ENCODE measurements at regions not wholly inside any gene's neighbourhood (a gene's known extent, or its start where the extent isn't known, plus 50 kb on each side); places are given as distances from the start of the nearest gene placed in this dataset.

DNA sequence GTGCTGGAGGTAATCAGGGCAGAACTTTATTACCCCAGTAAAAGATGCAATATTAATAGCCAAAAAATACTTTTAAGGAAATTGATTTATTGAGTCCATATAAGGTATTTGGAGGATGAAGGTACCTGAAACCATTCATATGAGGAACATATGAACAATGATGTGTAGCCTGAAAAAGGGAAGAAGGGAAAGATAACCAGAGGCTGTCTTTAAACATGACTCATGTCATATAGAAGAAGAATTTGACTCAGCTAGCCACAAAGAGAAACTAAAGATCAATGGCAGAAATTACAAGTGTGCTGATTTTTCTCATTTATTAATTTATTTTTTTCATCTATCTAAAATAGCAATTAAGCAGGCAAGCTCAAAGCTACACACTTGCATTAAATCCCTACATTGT, 136.2 kb upstream of the DUSP10 start (continued):
- TF ChIP-seq, protein P1, sequence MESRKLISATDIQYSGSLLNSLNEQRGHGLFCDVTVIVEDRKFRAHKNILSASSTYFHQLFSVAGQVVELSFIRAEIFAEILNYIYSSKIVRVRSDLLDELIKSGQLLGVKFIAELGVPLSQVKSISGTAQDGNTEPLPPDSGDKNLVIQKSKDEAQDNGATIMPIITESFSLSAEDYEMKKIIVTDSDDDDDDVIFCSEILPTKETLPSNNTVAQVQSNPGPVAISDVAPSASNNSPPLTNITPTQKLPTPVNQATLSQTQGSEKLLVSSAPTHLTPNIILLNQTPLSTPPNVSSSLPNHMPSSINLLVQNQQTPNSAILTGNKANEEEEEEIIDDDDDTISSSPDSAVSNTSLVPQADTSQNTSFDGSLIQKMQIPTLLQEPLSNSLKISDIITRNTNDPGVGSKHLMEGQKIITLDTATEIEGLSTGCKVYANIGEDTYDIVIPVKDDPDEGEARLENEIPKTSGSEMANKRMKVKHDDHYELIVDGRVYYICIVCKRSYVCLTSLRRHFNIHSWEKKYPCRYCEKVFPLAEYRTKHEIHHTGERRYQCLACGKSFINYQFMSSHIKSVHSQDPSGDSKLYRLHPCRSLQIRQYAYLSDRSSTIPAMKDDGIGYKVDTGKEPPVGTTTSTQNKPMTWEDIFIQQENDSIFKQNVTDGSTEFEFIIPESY (IDR thresholded peaks at IDR 0.05; ENCODE audit: extremely low read depth, insufficient replicate concordance, low read length) = no peak
- TF ChIP-seq, protein P2, sequence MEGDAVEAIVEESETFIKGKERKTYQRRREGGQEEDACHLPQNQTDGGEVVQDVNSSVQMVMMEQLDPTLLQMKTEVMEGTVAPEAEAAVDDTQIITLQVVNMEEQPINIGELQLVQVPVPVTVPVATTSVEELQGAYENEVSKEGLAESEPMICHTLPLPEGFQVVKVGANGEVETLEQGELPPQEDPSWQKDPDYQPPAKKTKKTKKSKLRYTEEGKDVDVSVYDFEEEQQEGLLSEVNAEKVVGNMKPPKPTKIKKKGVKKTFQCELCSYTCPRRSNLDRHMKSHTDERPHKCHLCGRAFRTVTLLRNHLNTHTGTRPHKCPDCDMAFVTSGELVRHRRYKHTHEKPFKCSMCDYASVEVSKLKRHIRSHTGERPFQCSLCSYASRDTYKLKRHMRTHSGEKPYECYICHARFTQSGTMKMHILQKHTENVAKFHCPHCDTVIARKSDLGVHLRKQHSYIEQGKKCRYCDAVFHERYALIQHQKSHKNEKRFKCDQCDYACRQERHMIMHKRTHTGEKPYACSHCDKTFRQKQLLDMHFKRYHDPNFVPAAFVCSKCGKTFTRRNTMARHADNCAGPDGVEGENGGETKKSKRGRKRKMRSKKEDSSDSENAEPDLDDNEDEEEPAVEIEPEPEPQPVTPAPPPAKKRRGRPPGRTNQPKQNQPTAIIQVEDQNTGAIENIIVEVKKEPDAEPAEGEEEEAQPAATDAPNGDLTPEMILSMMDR (IDR thresholded peaks at IDR 0.05 in 2 of 3, conservative IDR thresholded peaks at IDR 0.05 in 1 of 3; ENCODE audit: borderline replicate concordance in 1 of 3, insufficient read depth in 1 of 3, low read depth in 2 of 3, low read length in 2 of 3) = no peak
- TF ChIP-seq SIN3A (IDR thresholded peaks at IDR 0.05; ENCODE audit: low read depth) (no peak), CBX3 (IDR thresholded peaks at IDR 0.05; ENCODE audit: low read depth) (no peak)

DNA sequence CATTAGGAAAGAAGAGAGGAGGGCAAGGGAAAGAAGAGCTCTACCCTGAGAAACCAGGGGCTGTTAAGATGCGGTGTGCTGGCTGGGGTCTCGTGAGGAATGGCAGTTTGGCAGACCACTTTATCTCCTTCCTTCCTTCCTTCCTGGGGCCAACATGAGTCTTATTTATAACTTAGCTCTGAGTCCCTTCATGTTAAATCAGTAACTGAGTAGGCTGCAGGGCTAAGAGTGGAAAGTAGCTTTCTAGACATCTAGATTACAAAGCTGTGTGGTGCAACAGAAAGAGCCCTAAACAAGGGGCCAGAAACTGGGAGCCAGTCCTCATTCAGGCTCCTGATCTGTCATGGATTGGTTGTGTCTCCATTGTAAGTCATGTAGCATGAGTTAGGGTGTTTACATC, 135.4 kb upstream of the DUSP10 start:
- no peaks in the 10 kb centered on the region for H3K27me3 ChIP-seq (ENCODE audit: insufficient read depth, low read length)
- ChIA-PET CTCF (no interaction called here), POLR2A (no interaction called here), RAD21 (ENCODE audit: low non-redundant PET in 1 of 2, low total read pairs in 2 of 2, uncharacterized antibody in 2 of 2, unreplicated experiment in 2 of 2) (no interaction called here)
- intact Hi-C loops (cut with micrococcal nuclease) = no loop called here
- H3K79me2 ChIP-seq (ENCODE audit: insufficient read depth, low read length) = no peaks in the 10 kb centered on the region
- no peak overlapping the region for H2AFZ ChIP-seq (ENCODE audit: low read depth, low read length, poor library complexity, severe bottlenecking)
- H4K20me1 ChIP-seq (ENCODE audit: insufficient read depth) = no peaks in the 10 kb centered on the region
- H3K4me1 ChIP-seq (ENCODE audit: control insufficient read depth in 1 of 2, insufficient read depth in 2 of 2, low read length in 2 of 2) = no peaks in the 10 kb centered on the region
- ATAC-seq (no peak), DNase-seq (ENCODE audit: low read depth, low spot score) (no peak)
- TF ChIP-seq SP1 (IDR thresholded peaks at IDR 0.05; ENCODE audit: low read depth) = no peak
- no peak for TF ChIP-seq ELF1 (IDR thresholded peaks at IDR 0.05; ENCODE audit: borderline replicate concordance, low read depth)
- TF ChIP-seq CEBPB (IDR thresholded peaks at IDR 0.05; ENCODE audit: low read depth) = no peak
- no peak for TF ChIP-seq ZNF274 (IDR thresholded peaks at IDR 0.05; ENCODE audit: low read depth, low read length)
- no peak for TF ChIP-seq SRF (IDR thresholded peaks at IDR 0.05; ENCODE audit: low read depth)
- no peak for TF ChIP-seq SIN3A (IDR thresholded peaks at IDR 0.05; ENCODE audit: low read depth)
- no peak for TF ChIP-seq POLR2AphosphoS5 (IDR thresholded peaks at IDR 0.05; ENCODE audit: low read depth, low read length)
- no peak for TF ChIP-seq EZH2phosphoT487 (IDR thresholded peaks at IDR 0.05; ENCODE audit: borderline replicate concordance)
- TF ChIP-seq, protein P2 (IDR thresholded peaks at IDR 0.05 in 2 of 3, conservative IDR thresholded peaks at IDR 0.05 in 1 of 3; ENCODE audit: borderline replicate concordance in 1 of 3, insufficient read depth in 1 of 3, low read depth in 2 of 3, low read length in 2 of 3) = no peak
- no peak for TF ChIP-seq RAD21 (IDR thresholded peaks at IDR 0.05; ENCODE audit: low read depth)
- no peak overlapping the region for H3K4me2 ChIP-seq (ENCODE audit: low read length)
- H3K9me3 ChIP-seq (ENCODE audit: control insufficient read depth in 1 of 2, insufficient read depth in 1 of 2, low read depth in 1 of 2, low read length in 2 of 2) = no peaks in the 10 kb centered on the region
- H3K9me2 ChIP-seq (ENCODE audit: insufficient read depth) = no peaks in the 10 kb centered on the region
- no peak overlapping the region for H3K27ac ChIP-seq (ENCODE audit: low read depth, low read length)
- H3K9ac ChIP-seq (ENCODE audit: low read length) = no peak overlapping the region
- no peaks in the 10 kb centered on the region for H3K36me3 ChIP-seq (ENCODE audit: control insufficient read depth in 1 of 2, insufficient read depth in 2 of 2, low read length in 2 of 2)
- no peak overlapping the region for H3K4me3 ChIP-seq (replicated peaks in 1 of 2; ENCODE audit: low read depth in 1 of 2, low read length in 2 of 2)
- no TSS peak for BruUV-seq (replicated peaks)

All from HCT116 (cell line).